ENCODE measurements at regions not wholly inside any gene's neighbourhood (a gene's known extent, or its start where the extent isn't known, plus 50 kb on each side); places are given as distances from the start of the nearest gene placed in this dataset.

GRCh38 chr10:9501944-9502343 lies 1447.5 kb downstream of the GATA3 start:
- Mint-ChIP-seq H3K27me3 (peaks cover 8% of the 10 kb centered on the region), H3K4me3 (no peak overlapping the region), H3K4me1 (no peaks in the 10 kb centered on the region), H3K36me3 (ENCODE audit: low read depth) (no peaks in the 10 kb centered on the region), H3K9me3 (no peaks in the 10 kb centered on the region), H3K27ac (no peak overlapping the region)
- ATAC-seq (replicated peaks) = no peak

DNA sequence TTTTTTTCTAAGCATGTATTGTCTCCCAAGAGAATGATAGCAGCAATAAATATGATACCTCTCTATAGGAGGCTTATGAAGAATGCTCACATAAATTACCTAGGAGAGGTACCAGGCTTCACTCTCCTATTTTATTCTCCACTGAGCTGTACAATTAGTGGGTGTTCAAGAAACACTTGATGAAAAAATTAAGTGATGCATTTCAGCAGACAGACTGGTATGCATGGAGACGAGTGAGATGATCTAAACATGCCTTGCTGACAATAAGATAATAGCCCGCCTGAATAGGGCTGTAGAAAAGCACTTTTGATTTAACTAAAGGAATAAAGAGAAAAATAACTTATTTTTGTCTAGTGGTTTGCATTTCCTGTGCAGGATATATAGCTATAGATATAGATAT lies 1449.7 kb downstream of the GATA3 start:
- no peak overlapping the region for H3K27ac Mint-ChIP-seq
- no peaks in the 10 kb centered on the region for H3K4me1 Mint-ChIP-seq

GRCh38 chr10:9505546-9505945 lies 1451.1 kb downstream of the GATA3 start:
- no peak for ATAC-seq (replicated peaks)
- H3K4me1 Mint-ChIP-seq = no peaks in the 10 kb centered on the region
- H3K27ac Mint-ChIP-seq = no peak overlapping the region
- H3K9me3 Mint-ChIP-seq = no peaks in the 10 kb centered on the region
- peaks cover 19% of the 10 kb centered on the region for H3K27me3 Mint-ChIP-seq
- no peak overlapping the region for H3K4me3 Mint-ChIP-seq
- H3K36me3 Mint-ChIP-seq (ENCODE audit: low read depth) = no peaks in the 10 kb centered on the region

More for the DNA sequence above, 1449.7 kb downstream of the GATA3 start:
- Mint-ChIP-seq H3K36me3 (ENCODE audit: low read depth) (no peaks in the 10 kb centered on the region), H3K4me3 (no peak overlapping the region), H3K27me3 (peaks cover 16% of the 10 kb centered on the region), H3K9me3 (no peaks in the 10 kb centered on the region)
- ATAC-seq (replicated peaks) = no peak

- no peak overlapping the region for H3K4me3 Mint-ChIP-seq
- H3K4me1 Mint-ChIP-seq = no peaks in the 10 kb centered on the region
- H3K27me3 Mint-ChIP-seq = peaks cover 22% of the 10 kb centered on the region
- H3K27ac Mint-ChIP-seq = no peak overlapping the region
- ATAC-seq (replicated peaks) = no peak
- no peaks in the 10 kb centered on the region for H3K36me3 Mint-ChIP-seq (ENCODE audit: low read depth)
- H3K9me3 Mint-ChIP-seq = no peaks in the 10 kb centered on the region
These were observed 1454.1 kb downstream of the GATA3 start for GRCh38 chr10:9508606-9509005.

DNA sequence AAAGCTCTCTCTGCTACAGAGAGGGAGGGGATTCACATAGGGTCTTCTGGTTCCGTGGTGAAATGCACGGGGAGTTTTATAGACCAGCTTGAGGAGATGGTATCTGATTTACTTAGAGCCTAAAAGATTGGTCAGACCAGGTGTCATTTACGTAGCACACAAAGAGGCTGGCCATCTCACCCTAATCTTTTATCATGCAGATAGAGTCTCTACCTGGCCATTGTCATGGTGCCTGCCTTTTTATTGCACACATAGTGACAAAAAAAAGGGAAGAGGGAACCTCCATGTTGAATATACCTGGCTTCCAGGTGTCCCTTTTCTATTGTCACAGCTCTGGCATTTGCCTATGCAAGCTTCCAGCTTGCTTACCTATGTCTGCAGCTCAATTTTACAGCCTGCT lies 1456.1 kb downstream of the GATA3 start:
- Mint-ChIP-seq H3K27ac (no peak overlapping the region), H3K36me3 (ENCODE audit: low read depth) (no peaks in the 10 kb centered on the region), H3K4me3 (no peak overlapping the region), H3K27me3 (peaks cover 22% of the 10 kb centered on the region), H3K4me1 (no peaks in the 10 kb centered on the region), H3K9me3 (no peaks in the 10 kb centered on the region)
- ATAC-seq (replicated peaks) = no peak

DNA sequence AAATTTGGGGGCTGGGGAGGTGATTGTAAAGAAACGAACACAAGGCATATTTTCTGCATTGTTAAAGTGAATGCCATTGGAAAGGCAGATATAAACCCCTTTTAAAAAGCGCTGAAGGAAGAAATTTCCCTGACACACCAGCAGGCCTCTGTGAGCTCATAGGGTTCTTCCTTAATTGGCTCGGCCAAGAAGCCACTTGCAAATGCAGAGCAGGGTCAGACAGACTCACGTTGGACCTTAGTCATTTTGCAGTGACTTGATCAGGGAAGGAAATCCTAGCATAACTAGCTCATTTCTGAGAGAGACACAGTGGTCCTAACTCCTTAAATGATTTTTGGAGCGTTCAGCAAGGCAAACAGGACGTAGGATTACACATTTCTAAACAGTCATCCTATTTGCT lies 1461.4 kb downstream of the GATA3 start:
- peaks cover 9% of the 10 kb centered on the region for H3K27me3 Mint-ChIP-seq
- ATAC-seq (replicated peaks) = no peak
- H3K27ac Mint-ChIP-seq = no peak overlapping the region
- H3K4me3 Mint-ChIP-seq = no peak overlapping the region
- no peaks in the 10 kb centered on the region for H3K36me3 Mint-ChIP-seq (ENCODE audit: low read depth)
- H3K4me1 Mint-ChIP-seq = no peaks in the 10 kb centered on the region
- no peaks in the 10 kb centered on the region for H3K9me3 Mint-ChIP-seq

DNA sequence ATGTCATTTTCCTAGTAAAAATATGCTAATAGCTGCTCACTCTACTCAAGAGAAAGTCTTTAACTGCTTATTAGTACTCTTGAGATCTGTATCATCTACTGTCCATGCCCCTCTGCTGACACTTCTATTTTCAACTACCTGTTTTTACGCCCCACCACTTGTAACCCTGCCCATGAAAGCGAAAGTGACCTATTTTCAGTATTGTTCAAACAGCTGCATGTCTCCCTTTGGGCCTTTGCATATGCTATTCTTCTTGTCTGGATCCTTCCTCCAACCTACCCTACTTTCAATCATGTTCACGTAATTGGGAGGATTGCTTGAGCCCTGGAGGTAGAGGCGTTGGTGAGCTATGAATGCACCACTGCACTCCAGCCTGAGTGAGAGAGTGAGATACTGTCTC lies 1481.3 kb downstream of the GATA3 start:
- H3K4me1 Mint-ChIP-seq = peaks cover 4% of the 10 kb centered on the region
- H3K36me3 Mint-ChIP-seq (ENCODE audit: low read depth) = no peaks in the 10 kb centered on the region
- H3K27me3 Mint-ChIP-seq = no peaks in the 10 kb centered on the region
- no peak for ATAC-seq (replicated peaks)
- no peak overlapping the region for H3K4me3 Mint-ChIP-seq
- no peaks in the 10 kb centered on the region for H3K9me3 Mint-ChIP-seq
- H3K27ac Mint-ChIP-seq = no peak overlapping the region

DNA sequence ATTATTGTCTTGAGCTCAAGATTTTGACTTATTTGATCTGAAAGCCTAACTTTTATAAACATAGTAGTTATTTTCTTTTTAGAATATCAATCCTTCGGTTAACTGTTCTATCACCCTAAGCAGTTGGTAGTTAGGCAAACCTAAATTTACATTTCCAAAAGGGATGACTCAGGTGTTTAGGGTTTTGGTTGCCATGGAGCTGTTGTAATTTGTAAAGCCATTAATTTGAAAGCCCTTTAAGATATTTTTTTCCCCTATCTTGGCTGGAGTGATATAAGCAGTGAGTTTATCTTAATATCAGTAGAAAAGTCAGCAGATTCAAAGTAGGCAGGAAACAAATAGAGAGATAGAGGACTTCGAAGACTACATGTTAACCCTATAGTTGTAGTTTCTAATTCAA lies 1472.6 kb upstream of the CELF2 start:
- no peaks in the 10 kb centered on the region for H3K4me1 Mint-ChIP-seq
- H3K36me3 Mint-ChIP-seq (ENCODE audit: low read depth) = no peaks in the 10 kb centered on the region
- peaks cover 11% of the 10 kb centered on the region for H3K27me3 Mint-ChIP-seq
- H3K4me3 Mint-ChIP-seq = no peak overlapping the region
- H3K9me3 Mint-ChIP-seq = no peaks in the 10 kb centered on the region
- H3K27ac Mint-ChIP-seq = no peak overlapping the region
- ATAC-seq (replicated peaks) = no peak

DNA sequence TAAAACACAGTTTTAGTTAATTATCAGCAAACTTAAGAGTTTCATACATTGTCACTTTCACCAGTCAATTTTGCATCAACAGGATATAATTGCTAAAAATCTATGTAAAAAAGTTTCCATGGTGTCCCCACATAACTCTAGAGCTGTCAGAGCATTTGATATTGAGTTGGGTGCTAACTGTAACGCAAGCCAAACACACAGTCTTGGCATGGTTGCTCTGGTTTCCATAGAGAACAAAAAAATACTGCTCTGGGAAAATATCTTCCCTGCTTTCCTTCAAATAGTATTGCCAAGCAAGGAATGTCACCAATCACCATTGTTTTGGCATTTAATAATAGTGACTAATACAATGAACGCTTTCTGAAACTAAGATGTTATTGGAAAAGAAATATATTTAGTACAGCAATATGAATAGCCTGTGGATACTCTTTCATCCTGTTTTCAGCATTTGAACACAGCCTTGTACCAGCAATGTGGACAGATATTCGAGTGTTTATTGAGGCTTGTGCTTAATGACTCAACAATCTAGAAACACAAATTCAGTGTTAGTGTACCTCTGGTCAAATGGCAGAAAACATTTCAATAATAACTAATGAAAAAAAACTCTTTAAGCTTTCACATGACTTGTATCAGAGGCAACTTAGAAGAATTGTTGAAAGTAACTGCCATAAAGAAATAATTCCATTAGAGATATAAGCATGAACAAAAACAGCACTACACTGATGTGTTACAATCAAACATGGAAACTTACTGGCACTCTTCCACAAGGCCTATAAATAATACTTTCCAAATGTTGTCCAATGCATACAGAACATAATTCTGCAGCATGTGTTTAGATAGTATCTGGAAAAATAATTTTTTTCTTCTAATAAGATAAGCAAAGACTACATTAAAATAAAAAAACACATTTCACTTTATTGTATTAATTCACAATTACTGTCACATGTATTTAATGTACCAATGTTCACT lies 1469.5 kb upstream of the CELF2 start:
- no peak overlapping the region for H3K27ac Mint-ChIP-seq
- ATAC-seq (replicated peaks) = no peak
- no peak overlapping the region for H3K4me3 Mint-ChIP-seq
- H3K4me1 Mint-ChIP-seq = no peaks in the 10 kb centered on the region
- H3K27me3 Mint-ChIP-seq = peaks cover 13% of the 10 kb centered on the region
- peaks cover 7% of the 10 kb centered on the region for H3K9me3 Mint-ChIP-seq
- H3K36me3 Mint-ChIP-seq (ENCODE audit: low read depth) = no peaks in the 10 kb centered on the region

DNA sequence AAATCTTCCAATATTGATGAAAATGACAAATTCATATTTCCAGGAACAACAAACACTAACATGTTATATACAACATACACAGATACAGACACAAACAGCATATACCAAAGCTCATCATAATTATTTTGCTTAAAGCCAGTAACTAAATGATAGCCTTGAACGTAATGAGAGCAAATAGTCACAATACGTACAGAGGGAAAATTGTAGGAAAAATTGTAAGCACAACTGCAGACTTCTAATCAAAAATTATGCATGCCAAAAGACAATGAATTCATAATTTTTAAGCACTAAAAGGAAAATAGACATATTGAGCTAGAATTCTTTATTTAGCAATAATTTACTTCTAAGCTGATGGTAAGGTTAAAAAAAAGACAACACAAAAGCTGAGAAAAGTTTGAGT lies 1466.9 kb upstream of the CELF2 start:
- H3K9me3 Mint-ChIP-seq = peaks cover 7% of the 10 kb centered on the region
- no peak overlapping the region for H3K4me3 Mint-ChIP-seq
- peaks cover 11% of the 10 kb centered on the region for H3K27me3 Mint-ChIP-seq
- no peak for ATAC-seq (replicated peaks)
- no peak overlapping the region for H3K27ac Mint-ChIP-seq
- no peaks in the 10 kb centered on the region for H3K36me3 Mint-ChIP-seq (ENCODE audit: low read depth)
- H3K4me1 Mint-ChIP-seq = no peaks in the 10 kb centered on the region

DNA sequence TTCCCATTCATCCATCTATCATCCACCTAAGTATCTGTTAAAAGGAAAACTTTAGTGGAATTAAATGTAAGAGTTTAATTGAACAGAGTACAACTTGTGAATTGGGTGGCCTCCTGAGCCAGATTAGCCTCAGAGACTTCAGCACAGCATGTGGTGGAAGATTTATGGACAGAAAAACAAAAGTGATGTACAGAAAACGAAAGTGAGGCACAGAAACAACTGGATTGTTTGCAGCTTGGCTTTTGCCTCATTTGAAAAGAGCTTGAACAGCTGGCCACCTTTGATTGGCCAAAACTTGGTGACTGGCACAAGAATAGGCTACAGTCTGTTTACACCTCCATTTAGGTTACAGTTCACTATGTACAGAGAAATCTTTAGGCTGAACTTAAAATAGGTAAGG lies 1463.4 kb upstream of the CELF2 start:
- Mint-ChIP-seq H3K27ac (no peak overlapping the region), H3K9me3 (peaks cover 7% of the 10 kb centered on the region), H3K4me1 (no peaks in the 10 kb centered on the region), H3K27me3 (peaks cover 6% of the 10 kb centered on the region), H3K4me3 (no peak overlapping the region), H3K36me3 (ENCODE audit: low read depth) (no peaks in the 10 kb centered on the region)
- ATAC-seq (replicated peaks) = no peak

DNA sequence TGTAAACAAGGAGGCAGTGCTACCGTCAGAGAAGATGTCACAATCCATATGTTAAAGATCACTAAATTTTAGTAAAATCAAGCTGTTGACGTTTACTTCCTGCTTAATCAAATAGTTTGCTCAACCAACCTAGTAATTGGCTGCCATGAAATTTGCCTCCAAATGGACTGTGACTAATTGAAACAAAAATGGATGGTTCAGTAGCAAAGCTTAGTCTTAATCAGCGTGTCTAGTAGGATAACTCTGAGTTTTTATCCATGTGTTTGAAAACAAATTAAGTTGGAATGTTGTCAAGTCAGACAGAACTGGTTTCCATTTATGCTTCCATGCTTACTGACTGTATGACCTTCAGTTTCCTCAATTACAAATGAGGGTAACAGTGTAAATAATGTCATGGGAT lies 1456.7 kb upstream of the CELF2 start:
- no peak overlapping the region for H3K4me3 Mint-ChIP-seq
- H3K9me3 Mint-ChIP-seq = no peaks in the 10 kb centered on the region
- no peaks in the 10 kb centered on the region for H3K4me1 Mint-ChIP-seq
- H3K27ac Mint-ChIP-seq = no peak overlapping the region
- H3K27me3 Mint-ChIP-seq = no peaks in the 10 kb centered on the region
- no peaks in the 10 kb centered on the region for H3K36me3 Mint-ChIP-seq (ENCODE audit: low read depth)
- no peak for ATAC-seq (replicated peaks)

GRCh38 chr10:9561821-9562505 lies 1455.7 kb upstream of the CELF2 start:
- Mint-ChIP-seq H3K36me3 (ENCODE audit: low read depth) (no peaks in the 10 kb centered on the region), H3K4me3 (no peak overlapping the region), H3K27ac (no peak overlapping the region), H3K4me1 (no peaks in the 10 kb centered on the region), H3K27me3 (no peaks in the 10 kb centered on the region), H3K9me3 (no peaks in the 10 kb centered on the region)
- ATAC-seq (replicated peaks) = no peak

- peaks cover 4% of the 10 kb centered on the region for H3K9me3 Mint-ChIP-seq
- no peak overlapping the region for H3K27ac Mint-ChIP-seq
- no peak for ATAC-seq (replicated peaks)
- H3K4me1 Mint-ChIP-seq = no peaks in the 10 kb centered on the region
- H3K27me3 Mint-ChIP-seq = peaks cover 6% of the 10 kb centered on the region
- H3K36me3 Mint-ChIP-seq (ENCODE audit: low read depth) = no peaks in the 10 kb centered on the region
- no peak overlapping the region for H3K4me3 Mint-ChIP-seq
These were observed 1439.9 kb upstream of the CELF2 start for GRCh38 chr10:9577746-9578145.

DNA sequence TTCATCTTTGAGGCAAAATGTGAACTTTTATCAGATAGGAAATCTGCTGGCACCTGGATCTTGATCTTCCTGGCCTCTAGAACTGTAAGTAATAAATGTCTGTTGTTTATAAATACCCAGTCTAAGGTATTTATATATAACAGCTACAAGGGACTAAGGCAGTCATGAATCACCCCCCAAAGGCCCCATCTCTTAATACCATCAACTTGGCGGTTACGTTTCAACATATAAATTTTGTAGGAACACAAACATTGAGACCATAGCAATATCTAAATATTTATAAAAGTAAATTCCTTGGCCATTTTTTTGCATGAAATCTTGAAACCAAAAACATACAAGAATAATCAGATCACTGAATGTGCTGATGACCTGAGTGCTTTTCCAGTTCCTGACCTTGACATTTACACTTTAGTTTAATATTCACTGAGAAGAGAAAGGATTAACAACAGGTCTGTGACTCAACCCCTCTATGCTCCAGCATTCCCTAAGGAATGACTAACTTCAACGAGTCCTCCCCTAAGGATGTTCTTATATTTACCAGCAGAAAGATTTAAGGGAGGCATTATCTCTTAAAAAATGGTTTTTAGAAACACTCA lies 1438.5 kb upstream of the CELF2 start:
- no peak overlapping the region for H3K27ac Mint-ChIP-seq
- H3K27me3 Mint-ChIP-seq = peaks cover 1% of the 10 kb centered on the region
- no peaks in the 10 kb centered on the region for H3K4me1 Mint-ChIP-seq
- ATAC-seq (replicated peaks) = no peak
- peaks cover 1% of the 10 kb centered on the region for H3K9me3 Mint-ChIP-seq
- H3K36me3 Mint-ChIP-seq (ENCODE audit: low read depth) = no peaks in the 10 kb centered on the region
- no peak overlapping the region for H3K4me3 Mint-ChIP-seq

All from activated T-helper 17 cell treated with anti-CD3 and anti-CD28 coated beads, Interleukin-2, amount 50 U/mL, for 72 hours (primary cell).